Thymus (tissue), 11 donors: ENCODE measurements at regions not wholly inside any gene's neighbourhood (a gene's known extent, or its start where the extent isn't known, plus 50 kb on each side); places are given as distances from the start of the nearest gene placed in this dataset.
"Not testable (repeated sequence)": the region's sequence is repeated elsewhere in the genome, so short reads cannot be mapped to it uniquely, and the experiment has no call there.

Experiments
- DNase-seq, 9 donors: peaks; one replicate each; pipeline ENCODE4 v3.0.0-alpha.2; 2013; ENCODE audit warnings: low spot score in 9 of 9, low read depth in 6 of 9, missing footprints in 1 of 9
- H3K27ac ChIP-seq, 2 donors: one replicate each; pipeline ENCODE4 v1.5.1; 2013; ENCODE audit warnings: control low read depth in 1 of 2, low read depth in 1 of 2, low read length in 1 of 2, mild to moderate bottlenecking in 1 of 2, moderate library complexity in 1 of 2
- H3K27me3 ChIP-seq, 2 donors: one replicate each; pipeline ENCODE4 v1.5.1; 2013; ENCODE audit warnings: low read length in 1 of 2; ENCODE audit not compliant: control insufficient read depth in 2 of 2, insufficient read depth in 1 of 2
- H3K36me3 ChIP-seq, 2 donors: one replicate each; pipeline ENCODE4 v1.5.1; 2013; ENCODE audit warnings: low read length in 1 of 2, mild to moderate bottlenecking in 1 of 2, moderate library complexity in 1 of 2; ENCODE audit not compliant: control insufficient read depth in 2 of 2, insufficient read depth in 2 of 2
- H3K4me1 ChIP-seq, 2 donors: one replicate each; pipeline ENCODE4 v1.5.1; 2013; ENCODE audit warnings: low read length in 2 of 2; ENCODE audit not compliant: control insufficient read depth in 2 of 2, insufficient read depth in 2 of 2
- H3K4me3 ChIP-seq, 2 donors: one replicate each; pipeline ENCODE4 v1.5.1; 2013; ENCODE audit warnings: low read length in 2 of 2, control low read depth in 1 of 2, mild to moderate bottlenecking in 1 of 2
- H3K9me3 ChIP-seq, 2 donors: one replicate each; pipeline ENCODE4 v1.5.1; 2013; ENCODE audit warnings: low read length in 1 of 2, mild to moderate bottlenecking in 1 of 2; ENCODE audit not compliant: control insufficient read depth in 2 of 2, insufficient read depth in 1 of 2
- WGBS: extraction: QIAGEN DNeasy Blood & Tissue Kit; methylation state at CpG from one replicate; pipeline ENCODE4 v1.1.7; 2013; 5-methylcytosine and 5-hydroxymethylcytosine counted together
- donor health status: healthy.

- WGBS, result 76% methylated on average over 1 of the region's 1 CpG
- DNase-seq, result no peak
- Histone ChIP-seq H3K9me3 (no peaks in the 10 kb centered on the region), H3K27ac (no peak overlapping the region), H3K27me3 (no peaks in the 10 kb centered on the region), H3K36me3 (no peaks in the 10 kb centered on the region), H3K4me1 (no peaks in the 10 kb centered on the region), H3K4me3 (no peak overlapping the region)
Measured at GRCh38 chr2:67142071-67142470, 255.1 kb upstream of the ETAA1 start.

- whole genome bisulfite sequencing, result 92% methylated on average over 2 of the region's 2 CpGs
- Histone ChIP-seq H3K36me3 (no peaks in the 10 kb centered on the region), H3K27ac (no peak overlapping the region)
Measured at GRCh38 chr2:67142741-67143140, 254.4 kb upstream of the ETAA1 start.

GRCh38 chr2:67145851-67146250 lies 251.3 kb upstream of the ETAA1 start:
- 90% methylated on average over 1 of the region's 1 CpG for WGBS
- H3K4me1 ChIP-seq, result no peaks in the 10 kb centered on the region
- DNase-seq, result no peak
- no peaks in the 10 kb centered on the region for H3K9me3 ChIP-seq
- peak overlapping the region in 1 of 2 donors; percentile 20 for H3K27ac ChIP-seq
- H3K4me3 ChIP-seq, result no peak overlapping the region
- H3K27me3 ChIP-seq, result no peaks in the 10 kb centered on the region
- H3K36me3 ChIP-seq, result no peaks in the 10 kb centered on the region

More at GRCh38 chr2:67142741-67143140, 254.4 kb upstream of the ETAA1 start:
- Histone ChIP-seq H3K4me3 (no peak overlapping the region), H3K4me1 (no peaks in the 10 kb centered on the region), H3K27me3 (no peaks in the 10 kb centered on the region), H3K9me3 (no peaks in the 10 kb centered on the region)
- no peak for DNase-seq

GRCh38 chr2:67156796-67157195 lies 240.3 kb upstream of the ETAA1 start:
- Histone ChIP-seq H3K9me3 (no peaks in the 10 kb centered on the region), H3K27me3 (no peaks in the 10 kb centered on the region), H3K4me3 (no peak overlapping the region), H3K36me3 (no peaks in the 10 kb centered on the region), H3K27ac (no peak overlapping the region), H3K4me1 (no peaks in the 10 kb centered on the region)
- no peak for DNase-seq
- 91% methylated on average over 3 of the region's 3 CpGs for WGBS

GRCh38 chr2:67158718-67159117 lies 238.4 kb upstream of the ETAA1 start:
- Histone ChIP-seq H3K27ac (no peak overlapping the region), H3K4me3 (no peak overlapping the region), H3K4me1 (no peaks in the 10 kb centered on the region), H3K9me3 (no peaks in the 10 kb centered on the region), H3K36me3 (no peaks in the 10 kb centered on the region), H3K27me3 (no peaks in the 10 kb centered on the region)
- DNase-seq, result no peak

GRCh38 chr2:67159929-67160328 lies 237.2 kb upstream of the ETAA1 start:
- no peaks in the 10 kb centered on the region for H3K4me1 ChIP-seq
- H3K27me3 ChIP-seq, result no peaks in the 10 kb centered on the region
- DNase-seq, result no peak
- H3K9me3 ChIP-seq, result no peaks in the 10 kb centered on the region
- WGBS, result 85% methylated on average over 4 of the region's 4 CpGs
- H3K4me3 ChIP-seq, result no peak overlapping the region
- no peak overlapping the region for H3K27ac ChIP-seq
- no peaks in the 10 kb centered on the region for H3K36me3 ChIP-seq

- Histone ChIP-seq H3K9me3 (no peaks in the 10 kb centered on the region), H3K4me3 (no peak overlapping the region), H3K27me3 (no peaks in the 10 kb centered on the region), H3K27ac (no peak overlapping the region), H3K4me1 (no peaks in the 10 kb centered on the region), H3K36me3 (no peaks in the 10 kb centered on the region)
- DNase-seq, result no peak
- WGBS, result 87% methylated on average over 4 of the region's 4 CpGs
Measured at GRCh38 chr2:67164771-67165522, 232.2 kb upstream of the ETAA1 start.

- Histone ChIP-seq H3K27me3 (no peaks in the 10 kb centered on the region), H3K4me1 (no peaks in the 10 kb centered on the region), H3K27ac (no peak overlapping the region), H3K4me3 (no peak overlapping the region), H3K9me3 (no peaks in the 10 kb centered on the region), H3K36me3 (no peaks in the 10 kb centered on the region)
- no peak for DNase-seq
Measured at GRCh38 chr2:67165523-67165990, 231.6 kb upstream of the ETAA1 start.

- H3K4me3 ChIP-seq, H3K36me3 ChIP-seq, DNase-seq, H3K27me3 ChIP-seq, H3K9me3 ChIP-seq, H3K4me1 ChIP-seq, H3K27ac ChIP-seq: not testable (repeated sequence)
- 87% methylated on average over 2 of the region's 2 CpGs for WGBS
Measured at GRCh38 chr2:67166511-67166910, 230.6 kb upstream of the ETAA1 start.
